ENCODE measurements at regions not wholly inside any gene's neighbourhood (a gene's known extent, or its start where the extent isn't known, plus 50 kb on each side); places are given as distances from the start of the nearest gene placed in this dataset.
"Not testable (repeated sequence)": the region's sequence is repeated elsewhere in the genome, so short reads cannot be mapped to it uniquely, and the experiment has no call there.

- TF ChIP-seq JUND (IDR thresholded peaks at IDR 0.05) (no peak), HNF4A (conservative IDR thresholded peaks at IDR 0.05) (no peak)
Measured at GRCh38 chr4:164601653-164602052, 152.3 kb upstream of the SMIM31 start (continued).

GRCh38 chr4:164605791-164606190 lies 148.1 kb upstream of the SMIM31 start:
- not testable (repeated sequence) for H3K9me3 ChIP-seq (ENCODE audit: control insufficient read depth in 4 of 4, low read length in 3 of 4); H3K36me3 ChIP-seq (ENCODE audit: control insufficient read depth in 4 of 4, insufficient read depth in 3 of 4, low read depth in 1 of 4, low read length in 3 of 4); DNase-seq (ENCODE audit: low spot score); H3K9ac ChIP-seq (ENCODE audit: low read depth in 1 of 2, low read length in 2 of 2); H3K4me1 ChIP-seq (ENCODE audit: control insufficient read depth in 4 of 4, insufficient read depth in 4 of 4, low read length in 3 of 4); H3K27ac ChIP-seq (ENCODE audit: low read depth in 1 of 2, low read length in 2 of 2); H3K27me3 ChIP-seq (ENCODE audit: control insufficient read depth in 4 of 4, insufficient read depth in 4 of 4, low read length in 3 of 4); H3K4me3 ChIP-seq (ENCODE audit: low read depth in 1 of 3, low read length in 3 of 3)
- 68% methylated on average over 6 of the region's 6 CpGs for WGBS

- TF ChIP-seq HNF4G (IDR thresholded peaks at IDR 0.05) (no peak), EGR1 (IDR thresholded peaks at IDR 0.05; ENCODE audit: low read depth in 2 of 2) (no peak), RAD21 (IDR thresholded peaks at IDR 0.05) (no peak), YY1 (IDR thresholded peaks at IDR 0.05) (no peak), TAF1 (conservative IDR thresholded peaks at IDR 0.05) (no peak), FOXA1 (IDR thresholded peaks at IDR 0.05) (no peak), ZBTB33 (IDR thresholded peaks at IDR 0.05) (no peak), MAX (IDR thresholded peaks at IDR 0.05) (no peak), ATF3 (IDR thresholded peaks at IDR 0.05) (no peak), GABPA (IDR thresholded peaks at IDR 0.05 in 1 of 2, conservative IDR thresholded peaks at IDR 0.05 in 1 of 2) (no peak), CTCF (IDR thresholded peaks at IDR 0.05; ENCODE audit: low read depth, low read length, missing input control) (no peak), JUND (IDR thresholded peaks at IDR 0.05) (no peak), HNF4A (conservative IDR thresholded peaks at IDR 0.05) (no peak), REST (IDR thresholded peaks at IDR 0.05) (no peak)
- H3K27me3 ChIP-seq (ENCODE audit: control insufficient read depth in 4 of 4, insufficient read depth in 4 of 4, low read length in 3 of 4) = no peaks in the 10 kb centered on the region
Measured at GRCh38 chr4:164606478-164606877, 147.5 kb upstream of the SMIM31 start.

More at GRCh38 chr4:164606478-164606877, 147.5 kb upstream of the SMIM31 start:
- H3K36me3 ChIP-seq (ENCODE audit: control insufficient read depth in 4 of 4, insufficient read depth in 3 of 4, low read depth in 1 of 4, low read length in 3 of 4) = no peaks in the 10 kb centered on the region
- H3K4me3 ChIP-seq (ENCODE audit: low read depth in 1 of 3, low read length in 3 of 3) = no peak overlapping the region
- no peak overlapping the region for H3K27ac ChIP-seq (ENCODE audit: low read depth in 1 of 2, low read length in 2 of 2)
- DNase-seq (ENCODE audit: low spot score) = no peak
- peaks cover 0 to 3% (median 0%) of the 10 kb centered on the region in 4 donors for H3K9me3 ChIP-seq (ENCODE audit: control insufficient read depth in 4 of 4, low read length in 3 of 4)
- no peaks in the 10 kb centered on the region for H3K4me1 ChIP-seq (ENCODE audit: control insufficient read depth in 4 of 4, insufficient read depth in 4 of 4, low read length in 3 of 4)
- H3K9ac ChIP-seq (ENCODE audit: low read depth in 1 of 2, low read length in 2 of 2) = no peak overlapping the region

Data from liver (tissue), 8 donors.